Loucy (cell line): ENCODE measurements at regions not wholly inside any gene's neighbourhood (a gene's known extent, or its start where the extent isn't known, plus 50 kb on each side); places are given as distances from the start of the nearest gene placed in this dataset.

Experiments
- H2AFZ ChIP-seq: fragments of 200-600 bp; sonication (generic); 2 replicates; pipeline ENCODE4 v1.6.0; 2016; ENCODE audit warnings: antibody characterized with exemption, mild to moderate bottlenecking, low read length, moderate library complexity
- H3F3A ChIP-seq: fragments of 200-600 bp; 2 replicates; pipeline ENCODE4 v1.6.0; 2016; ENCODE audit warnings: antibody characterized with exemption, low read depth, mild to moderate bottlenecking
- H3K27me3 ChIP-seq: fragments of 200-600 bp; sonication (generic); 2 replicates; pipeline ENCODE4 v1.6.1; 2014; ENCODE audit warnings: low read length, mild to moderate bottlenecking; ENCODE audit not compliant: insufficient read depth, poor library complexity, severe bottlenecking
- H3K36me3 ChIP-seq: fragments of 200-600 bp; sonication (generic); 2 replicates; pipeline ENCODE4 v1.6.1; 2016; ENCODE audit warnings: low read length; ENCODE audit not compliant: insufficient read depth
- H3K4me1 ChIP-seq: fragments of 200-600 bp; sonication (generic); 2 replicates; pipeline ENCODE4 v1.5.1; 2014; ENCODE audit warnings: low read length, mild to moderate bottlenecking; ENCODE audit not compliant: insufficient read depth, poor library complexity, severe bottlenecking
- H3K4me2 ChIP-seq: fragments of 200-600 bp; sonication (generic); 2 replicates; pipeline ENCODE4 v1.6.0; 2014; ENCODE audit warnings: antibody characterized with exemption, low read length, low read depth, mild to moderate bottlenecking; ENCODE audit not compliant: poor library complexity, severe bottlenecking
- H3K4me3 ChIP-seq: fragments of 200-600 bp; sonication (generic); 2 replicates; pipeline ENCODE4 v1.5.1; 2014; ENCODE audit warnings: low read length, mild to moderate bottlenecking, mixed read lengths; ENCODE audit not compliant: poor library complexity, severe bottlenecking
- H3K79me2 ChIP-seq: fragments of 200-600 bp; sonication (generic); 2 replicates; pipeline ENCODE4 v1.6.1; 2014; ENCODE audit warnings: low read length; ENCODE audit not compliant: insufficient read depth
- H3K9ac ChIP-seq: fragments of 200-600 bp; sonication (generic); 2 replicates; pipeline ENCODE4 v1.6.0; 2014; ENCODE audit warnings: mild to moderate bottlenecking, low read depth, low read length, moderate library complexity; ENCODE audit not compliant: poor library complexity, severe bottlenecking
- H3K9me2 ChIP-seq: fragments of 200-600 bp; sonication (generic); replicated peaks from 2 replicates; pipeline ENCODE4 v1.6.1; 2016; ENCODE audit warnings: low read depth, low read length, mixed read lengths
- H3K9me3 ChIP-seq: fragments of 200-600 bp; sonication (generic); 2 replicates; pipeline ENCODE4 v1.6.1; 2014; ENCODE audit warnings: mild to moderate bottlenecking, antibody characterized with exemption, low read length, low read depth; ENCODE audit not compliant: insufficient read depth
- H4K20me1 ChIP-seq: fragments of 200-600 bp; sonication (generic); 2 replicates; pipeline ENCODE4 v1.6.0; 2014; ENCODE audit warnings: antibody characterized with exemption, low read length, mild to moderate bottlenecking; ENCODE audit not compliant: insufficient read depth, poor library complexity, severe bottlenecking
- EZH2phosphoT487 ChIP-seq: fragments of 200-600 bp; IDR thresholded peaks from 2 replicates; pipeline ENCODE4 v1.6.1; 2018; ENCODE audit warnings: antibody characterized with exemption, mild to moderate bottlenecking, moderate library complexity, borderline replicate concordance
- TF ChIP-seq, protein P1 (sequence below): fragments of 200-600 bp; sonication (generic); conservative IDR thresholded peaks from 2 replicates; pipeline ENCODE4 v1.5.1; 2014; ENCODE audit warnings: mild to moderate bottlenecking, antibody characterized with exemption, low read length

- Histone ChIP-seq H3K27me3 (no peaks in the 10 kb centered on the region), H2AFZ (no peak overlapping the region), H3F3A (no peaks in the 10 kb centered on the region), H4K20me1 (no peaks in the 10 kb centered on the region), H3K79me2 (no peaks in the 10 kb centered on the region), H3K9ac (no peak overlapping the region), H3K36me3 (no peaks in the 10 kb centered on the region), H3K9me3 (no peaks in the 10 kb centered on the region), H3K4me1 (peaks cover 1% of the 10 kb centered on the region), H3K4me3 (no peak overlapping the region), H3K9me2 (no peaks in the 10 kb centered on the region), H3K4me2 (no peak overlapping the region)
- no peak for TF ChIP-seq EZH2phosphoT487
- TF ChIP-seq, protein P1, sequence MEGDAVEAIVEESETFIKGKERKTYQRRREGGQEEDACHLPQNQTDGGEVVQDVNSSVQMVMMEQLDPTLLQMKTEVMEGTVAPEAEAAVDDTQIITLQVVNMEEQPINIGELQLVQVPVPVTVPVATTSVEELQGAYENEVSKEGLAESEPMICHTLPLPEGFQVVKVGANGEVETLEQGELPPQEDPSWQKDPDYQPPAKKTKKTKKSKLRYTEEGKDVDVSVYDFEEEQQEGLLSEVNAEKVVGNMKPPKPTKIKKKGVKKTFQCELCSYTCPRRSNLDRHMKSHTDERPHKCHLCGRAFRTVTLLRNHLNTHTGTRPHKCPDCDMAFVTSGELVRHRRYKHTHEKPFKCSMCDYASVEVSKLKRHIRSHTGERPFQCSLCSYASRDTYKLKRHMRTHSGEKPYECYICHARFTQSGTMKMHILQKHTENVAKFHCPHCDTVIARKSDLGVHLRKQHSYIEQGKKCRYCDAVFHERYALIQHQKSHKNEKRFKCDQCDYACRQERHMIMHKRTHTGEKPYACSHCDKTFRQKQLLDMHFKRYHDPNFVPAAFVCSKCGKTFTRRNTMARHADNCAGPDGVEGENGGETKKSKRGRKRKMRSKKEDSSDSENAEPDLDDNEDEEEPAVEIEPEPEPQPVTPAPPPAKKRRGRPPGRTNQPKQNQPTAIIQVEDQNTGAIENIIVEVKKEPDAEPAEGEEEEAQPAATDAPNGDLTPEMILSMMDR, result no peak
These were observed 255.1 kb upstream of the NREP start for GRCh38 chr5:112012104-112012503.

- Histone ChIP-seq H4K20me1 (no peaks in the 10 kb centered on the region), H3K4me1 (peaks cover 5% of the 10 kb centered on the region), H3K9me2 (no peaks in the 10 kb centered on the region), H3K9me3 (no peaks in the 10 kb centered on the region), H3K27me3 (no peaks in the 10 kb centered on the region), H3K4me3 (no peak overlapping the region), H3K4me2 (no peak overlapping the region), H3K36me3 (no peaks in the 10 kb centered on the region), H3K9ac (no peak overlapping the region), H3F3A (no peaks in the 10 kb centered on the region), H2AFZ (no peak overlapping the region), H3K79me2 (no peaks in the 10 kb centered on the region)
- TF ChIP-seq, protein P1, result no peak
- no peak for TF ChIP-seq EZH2phosphoT487
These were observed 253.5 kb upstream of the NREP start for GRCh38 chr5:112010475-112010874.

GRCh38 chr5:112006721-112007120 lies 249.7 kb upstream of the NREP start:
- Histone ChIP-seq H3K27me3 (no peaks in the 10 kb centered on the region), H3K79me2 (no peaks in the 10 kb centered on the region), H3K9me3 (no peaks in the 10 kb centered on the region), H4K20me1 (no peaks in the 10 kb centered on the region), H3K9ac (no peak overlapping the region), H3K4me1 (peaks cover 5% of the 10 kb centered on the region), H3K36me3 (no peaks in the 10 kb centered on the region), H3F3A (no peaks in the 10 kb centered on the region), H3K9me2 (no peaks in the 10 kb centered on the region), H2AFZ (no peak overlapping the region), H3K4me3 (no peak overlapping the region), H3K4me2 (no peak overlapping the region)
- no peak for TF ChIP-seq EZH2phosphoT487
- TF ChIP-seq, protein P1, result no peak
